Gastrocnemius medialis (tissue), 4 donors: ENCODE measurements at regions not wholly inside any gene's neighbourhood (a gene's known extent, or its start where the extent isn't known, plus 50 kb on each side); places are given as distances from the start of the nearest gene placed in this dataset.

Source experiments
- ATAC-seq, 2 donors: fragments of 150-250 bp; one replicate each; pipeline ENCODE4 v1.9.1; 2016
- DNase-seq, 2 donors: peaks; one replicate each; pipeline ENCODE4 v3.0.0-alpha.2; 2019
- H3K27ac ChIP-seq, 4 donors: fragments of 200-600 bp; sonication (generic); 1 replicate in 1 of 4; 2 replicates in 3 of 4; pipeline ENCODE4 v1.5.1; 2016 to 2018; ENCODE audit warnings: mild to moderate bottlenecking in 2 of 4, moderate library complexity in 1 of 4
- H3K27me3 ChIP-seq, 3 donors: fragments of 200-600 bp; sonication (generic) in 2 of 3; 1 replicate in 1 of 3; 2 replicates in 2 of 3; pipeline versions ENCODE4 v1.5.1 to v1.6.0; 2016 to 2019; ENCODE audit warnings: mild to moderate bottlenecking in 1 of 3, moderate library complexity in 1 of 3
- H3K36me3 ChIP-seq, 2 donors: fragments of 200-600 bp; sonication (generic) in 1 of 2; one replicate each; pipeline ENCODE4 v1.5.1; 2017 to 2018
- H3K4me1 ChIP-seq, 2 donors: fragments of 200-600 bp; sonication (generic) in 1 of 2; one replicate each; pipeline ENCODE4 v1.5.1; 2016 to 2017; ENCODE audit warnings: mild to moderate bottlenecking in 2 of 2
- H3K4me3 ChIP-seq, 4 donors: fragments of 200-600 bp; sonication (generic) in 3 of 4; 1 replicate in 1 of 4; 2 replicates in 3 of 4; pipeline ENCODE4 v1.5.1; 2016 to 2019; ENCODE audit warnings: mild to moderate bottlenecking in 2 of 4
- H3K9me3 ChIP-seq, 3 donors: fragments of 200-600 bp; sonication (generic) in 2 of 3; 1 replicate in 1 of 3; 2 replicates in 2 of 3; pipeline ENCODE4 v1.5.1; 2016 to 2019
- POLR2A ChIP-seq, 2 donors: fragments of 450-650 bp; IDR thresholded peaks; one replicate each; pipeline ENCODE4 v1.6.1; 2017; ENCODE audit warnings: antibody characterized with exemption in 2 of 2, mild to moderate bottlenecking in 2 of 2, moderate library complexity in 2 of 2
- in situ Hi-C, 4 donors: fragments of 200-750 bp; cut with MboI; loops; one replicate each; pipeline versions ENCODE4 v1.15.0 to v1.8.0; 2017; ENCODE audit warnings: low sequenced_read_pairs in 4 of 4
- intact Hi-C: fragments of 100-400 bp; cut with DNase I; formaldehyde crosslinking; loops from one replicate; pipeline ENCODE4 v1.15.1; 2023; ENCODE audit warnings: low total_unique reads
- TF ChIP-seq, protein P1 (sequence below), 5 experiments: fragments of 450-650 bp in 3 of 5; fragments of 200-600 bp in 2 of 5; sonication (generic) in 2 of 5; IDR thresholded peaks in 4 of 5; conservative IDR thresholded peaks in 1 of 5; 1 replicate in 4 of 5; 2 replicates in 1 of 5; pipeline ENCODE4 v1.5.1; 2016 to 2019; ENCODE audit warnings: antibody characterized with exemption in 5 of 5, mild to moderate bottlenecking in 3 of 5, moderate library complexity in 3 of 5

DNA sequence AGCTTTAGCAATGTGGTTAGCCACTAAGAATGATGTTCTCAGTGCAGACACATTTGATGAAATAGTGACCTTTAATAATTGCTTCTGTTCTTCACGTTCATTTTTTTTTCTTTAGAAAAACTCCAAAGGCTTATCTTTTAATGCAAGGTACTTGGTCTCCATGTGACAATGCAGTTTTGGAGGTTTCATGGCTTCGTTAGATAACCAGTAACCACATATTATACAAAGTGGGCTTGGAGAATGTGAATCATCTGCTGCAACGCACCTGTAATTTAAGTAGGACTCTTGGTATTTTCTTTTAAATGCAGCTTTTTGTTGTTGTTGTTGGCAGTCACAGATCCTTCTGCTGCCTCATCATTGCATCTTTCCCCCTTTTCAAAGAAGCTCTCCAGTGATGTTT lies 1606.3 kb downstream of the SUCLG1 start:
- ATAC-seq (no peak), DNase-seq (no peak)
- intact Hi-C loops = no loop called here
- Histone ChIP-seq H3K27me3 (no peaks in the 10 kb centered on the region), H3K4me3 (no peak overlapping the region), H3K4me1 (no peaks in the 10 kb centered on the region), H3K9me3 (no peaks in the 10 kb centered on the region), H3K36me3 (no peaks in the 10 kb centered on the region), H3K27ac (no peak overlapping the region)
- in situ Hi-C loops = no loop called here
- TF ChIP-seq, protein P1, sequence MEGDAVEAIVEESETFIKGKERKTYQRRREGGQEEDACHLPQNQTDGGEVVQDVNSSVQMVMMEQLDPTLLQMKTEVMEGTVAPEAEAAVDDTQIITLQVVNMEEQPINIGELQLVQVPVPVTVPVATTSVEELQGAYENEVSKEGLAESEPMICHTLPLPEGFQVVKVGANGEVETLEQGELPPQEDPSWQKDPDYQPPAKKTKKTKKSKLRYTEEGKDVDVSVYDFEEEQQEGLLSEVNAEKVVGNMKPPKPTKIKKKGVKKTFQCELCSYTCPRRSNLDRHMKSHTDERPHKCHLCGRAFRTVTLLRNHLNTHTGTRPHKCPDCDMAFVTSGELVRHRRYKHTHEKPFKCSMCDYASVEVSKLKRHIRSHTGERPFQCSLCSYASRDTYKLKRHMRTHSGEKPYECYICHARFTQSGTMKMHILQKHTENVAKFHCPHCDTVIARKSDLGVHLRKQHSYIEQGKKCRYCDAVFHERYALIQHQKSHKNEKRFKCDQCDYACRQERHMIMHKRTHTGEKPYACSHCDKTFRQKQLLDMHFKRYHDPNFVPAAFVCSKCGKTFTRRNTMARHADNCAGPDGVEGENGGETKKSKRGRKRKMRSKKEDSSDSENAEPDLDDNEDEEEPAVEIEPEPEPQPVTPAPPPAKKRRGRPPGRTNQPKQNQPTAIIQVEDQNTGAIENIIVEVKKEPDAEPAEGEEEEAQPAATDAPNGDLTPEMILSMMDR (IDR thresholded peaks at IDR 0.05 in 4 of 5, conservative IDR thresholded peaks at IDR 0.05 in 1 of 5) = no peak
- no peak for TF ChIP-seq POLR2A (IDR thresholded peaks at IDR 0.05)

DNA sequence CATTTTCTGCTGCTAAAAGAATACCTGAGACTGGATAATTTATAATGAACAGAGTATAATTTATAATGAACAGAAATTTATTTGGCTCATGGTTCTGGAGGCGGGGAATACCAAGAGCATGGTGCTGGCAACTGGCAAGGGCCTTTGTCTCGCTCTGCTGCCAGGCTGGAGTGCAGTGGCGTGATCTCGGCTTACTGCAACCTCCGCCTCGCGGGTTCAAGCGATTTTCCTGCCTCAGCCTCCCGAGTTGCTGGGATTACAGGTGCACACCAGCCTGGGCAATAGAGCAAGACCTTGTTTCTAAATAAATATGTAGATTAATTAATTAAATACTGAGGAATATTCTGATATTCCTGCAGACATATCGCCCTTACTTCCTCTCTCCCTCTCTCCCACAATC lies 1610.8 kb downstream of the SUCLG1 start:
- no peaks in the 10 kb centered on the region for H3K4me1 ChIP-seq
- no peaks in the 10 kb centered on the region for H3K27me3 ChIP-seq
- in situ Hi-C loops (no loop called here), intact Hi-C loops (no loop called here)
- ATAC-seq (no peak), DNase-seq (no peak)
- no peak overlapping the region for H3K27ac ChIP-seq
- H3K4me3 ChIP-seq = no peak overlapping the region
- no peaks in the 10 kb centered on the region for H3K36me3 ChIP-seq
- TF ChIP-seq, protein P1 (IDR thresholded peaks at IDR 0.05 in 4 of 5, conservative IDR thresholded peaks at IDR 0.05 in 1 of 5) = no peak
- TF ChIP-seq POLR2A (IDR thresholded peaks at IDR 0.05) = no peak
- no peaks in the 10 kb centered on the region for H3K9me3 ChIP-seq

DNA sequence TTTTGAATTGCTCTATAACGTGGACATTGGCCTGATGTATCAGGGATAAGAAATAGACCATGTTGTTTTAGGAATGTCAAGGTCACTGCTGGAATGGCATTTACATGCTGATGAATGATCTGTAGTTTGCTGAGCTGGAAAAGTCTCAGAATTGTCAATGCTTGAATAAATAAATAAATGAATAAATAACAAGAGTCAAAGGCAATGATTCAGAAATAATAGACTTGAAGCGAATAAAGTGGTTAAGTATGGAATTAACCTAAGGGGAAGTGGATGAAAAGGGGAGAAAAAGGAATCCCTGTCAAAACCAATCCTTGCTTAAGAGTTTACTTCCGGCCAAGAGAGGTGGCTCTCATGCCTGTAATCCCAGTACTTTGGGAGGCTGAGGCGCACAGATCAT lies 1620.0 kb downstream of the SUCLG1 start:
- intact Hi-C loops (no loop called here), in situ Hi-C loops (no loop called here)
- ATAC-seq = no peak
- H3K36me3 ChIP-seq = no peaks in the 10 kb centered on the region
- DNase-seq = no peak
- H3K27me3 ChIP-seq = no peaks in the 10 kb centered on the region
- H3K4me3 ChIP-seq = no peak overlapping the region
- TF ChIP-seq POLR2A (IDR thresholded peaks at IDR 0.05) = no peak
- TF ChIP-seq, protein P1 (IDR thresholded peaks at IDR 0.05 in 4 of 5, conservative IDR thresholded peaks at IDR 0.05 in 1 of 5) = no peak
- H3K9me3 ChIP-seq = no peaks in the 10 kb centered on the region
- no peaks in the 10 kb centered on the region for H3K4me1 ChIP-seq
- H3K27ac ChIP-seq = no peak overlapping the region

DNA sequence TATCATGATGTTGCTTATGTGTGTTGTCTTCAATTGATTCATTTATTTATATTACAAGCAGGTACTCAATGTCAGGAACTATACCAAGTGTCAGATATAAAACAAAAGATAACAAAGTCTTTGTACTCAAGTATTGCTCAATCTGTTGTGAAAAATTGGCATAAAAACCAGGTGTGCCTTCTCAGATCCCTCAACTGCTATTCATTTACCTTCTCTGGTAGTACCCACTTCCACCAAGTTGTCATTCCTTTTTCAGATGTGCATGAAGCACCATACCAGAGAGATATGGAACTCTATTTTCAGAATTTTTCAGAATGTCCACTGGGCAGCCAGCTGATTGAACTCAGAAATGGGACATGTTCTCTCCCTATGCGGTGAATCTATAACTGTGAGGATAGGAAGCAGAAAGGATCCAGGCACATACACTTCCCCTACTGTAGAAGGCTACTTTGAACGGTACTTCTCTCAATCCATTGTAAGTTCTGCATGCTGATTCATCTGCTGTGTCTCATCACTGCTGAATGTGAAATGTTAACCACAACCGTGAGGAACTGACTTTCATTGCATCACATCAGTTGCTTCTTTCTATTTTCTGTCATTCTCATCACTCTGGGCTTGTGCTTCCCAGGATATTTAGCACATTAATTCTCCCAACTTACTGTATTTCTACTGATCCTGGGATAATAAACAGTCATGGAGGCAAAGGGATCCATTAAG lies 1621.3 kb downstream of the SUCLG1 start:
- H3K4me3 ChIP-seq = no peak overlapping the region
- no peak for TF ChIP-seq POLR2A (IDR thresholded peaks at IDR 0.05)
- TF ChIP-seq, protein P1 (IDR thresholded peaks at IDR 0.05 in 4 of 5, conservative IDR thresholded peaks at IDR 0.05 in 1 of 5) = no peak
- H3K27me3 ChIP-seq = no peaks in the 10 kb centered on the region
- no peak overlapping the region for H3K27ac ChIP-seq
- intact Hi-C loops (no loop called here), in situ Hi-C loops (no loop called here)
- ATAC-seq (no peak), DNase-seq (no peak)
- no peaks in the 10 kb centered on the region for H3K9me3 ChIP-seq
- H3K36me3 ChIP-seq = no peaks in the 10 kb centered on the region
- H3K4me1 ChIP-seq = no peaks in the 10 kb centered on the region

DNA sequence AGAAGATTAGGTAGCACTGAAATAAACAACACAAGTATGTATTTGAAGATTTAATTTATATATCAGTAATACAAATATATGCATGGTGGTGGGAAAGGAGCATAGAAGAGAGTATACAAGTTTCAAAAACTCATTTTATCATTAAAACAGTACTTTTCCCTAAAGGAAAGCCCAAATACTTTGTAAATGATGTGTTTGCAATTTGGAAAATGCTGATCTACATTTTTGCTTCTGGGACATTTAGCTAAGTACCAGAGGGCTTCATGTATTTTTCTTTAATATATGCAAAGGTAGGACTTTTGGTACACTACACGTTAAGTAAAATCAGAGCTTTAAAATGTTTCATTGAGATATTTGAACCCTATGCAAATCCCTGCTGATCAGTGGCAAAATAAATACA lies 1624.2 kb downstream of the SUCLG1 start:
- Histone ChIP-seq H3K4me3 (no peak overlapping the region), H3K4me1 (no peaks in the 10 kb centered on the region), H3K27ac (no peak overlapping the region), H3K9me3 (no peaks in the 10 kb centered on the region), H3K36me3 (no peaks in the 10 kb centered on the region), H3K27me3 (no peaks in the 10 kb centered on the region)
- no peak for ATAC-seq
- in situ Hi-C loops = no loop called here
- TF ChIP-seq, protein P1 (IDR thresholded peaks at IDR 0.05 in 4 of 5, conservative IDR thresholded peaks at IDR 0.05 in 1 of 5) = no peak
- TF ChIP-seq POLR2A (IDR thresholded peaks at IDR 0.05) = no peak
- no peak for DNase-seq
- intact Hi-C loops = no loop called here
